SK-N-SH treated with all-trans-retinoic acid at 6 μM for 48 hours (cell line): ENCODE measurements at regions not wholly inside any gene's neighbourhood (a gene's known extent, or its start where the extent isn't known, plus 50 kb on each side); places are given as distances from the start of the nearest gene placed in this dataset.

Source experiments
- ATAC-seq: fragments of 200-7000 bp; cut with Tn5 transposase; 3 replicates; pipeline ENCODE4 v1.9.1; 2020; ENCODE audit warnings: mild to moderate bottlenecking, moderate library complexity
- ARNTL ChIP-seq: fragments of 450-650 bp; formaldehyde crosslinking; IDR thresholded peaks from 2 replicates; pipeline ENCODE4 v1.5.0; 2020; ENCODE audit warnings: low read depth, mild to moderate bottlenecking, moderate library complexity, borderline replicate concordance
- CREB5 ChIP-seq: fragments of 250-450 bp; sonication (Bioruptor Pico); IDR thresholded peaks from 2 replicates; pipeline ENCODE4 v1.5.1; 2020; ENCODE audit warnings: low read depth, mild to moderate bottlenecking, moderate library complexity
- CSDC2 ChIP-seq: fragments of 250-450 bp; sonication (Bioruptor Pico); IDR thresholded peaks from 2 replicates; pipeline ENCODE4 v1.5.0; 2020; ENCODE audit warnings: mild to moderate bottlenecking, moderate library complexity
- CSRNP3 ChIP-seq: fragments of 250-450 bp; sonication (Bioruptor Pico); IDR thresholded peaks from 2 replicates; pipeline ENCODE4 v1.5.1; 2021; ENCODE audit warnings: mild to moderate bottlenecking, moderate library complexity
- ESRRG ChIP-seq: fragments of 250-450 bp; sonication (Bioruptor Pico); IDR thresholded peaks from 2 replicates; pipeline ENCODE4 v1.6.1; 2021; ENCODE audit warnings: mild to moderate bottlenecking
- GLIS3 ChIP-seq: fragments of 250-450 bp; sonication (Bioruptor Pico); IDR thresholded peaks from 2 replicates; pipeline ENCODE4 v1.5.0; 2020; ENCODE audit warnings: mild to moderate bottlenecking, moderate library complexity
- ISL1 ChIP-seq: fragments of 250-450 bp; sonication (Bioruptor Pico); IDR thresholded peaks from 2 replicates; pipeline ENCODE4 v2.1.2; 2022; ENCODE audit warnings: mild to moderate bottlenecking, moderate library complexity
- OSR1 ChIP-seq: fragments of 250-450 bp; sonication (Bioruptor Pico); IDR thresholded peaks from 2 replicates; pipeline ENCODE4 v1.8.0; 2022; ENCODE audit warnings: moderate library complexity, mild to moderate bottlenecking, inconsistent platforms
- PATZ1 ChIP-seq: fragments of 250-450 bp; sonication (Bioruptor Pico); IDR thresholded peaks from 2 replicates; pipeline ENCODE4 v1.8.0; 2020; ENCODE audit warnings: mild to moderate bottlenecking, moderate library complexity, borderline replicate concordance
- RARB ChIP-seq: fragments of 250-450 bp; sonication (Bioruptor Pico); IDR thresholded peaks from 2 replicates; pipeline ENCODE4 v1.8.0; 2021; ENCODE audit warnings: mild to moderate bottlenecking, moderate library complexity
- SNAI2 ChIP-seq: fragments of 250-450 bp; sonication (Bioruptor Pico); IDR thresholded peaks from 2 replicates; pipeline ENCODE4 v1.5.0; 2020; ENCODE audit warnings: mild to moderate bottlenecking, moderate library complexity
- TCF4 ChIP-seq: fragments of 250-450 bp; sonication (Bioruptor Pico); IDR thresholded peaks from 2 replicates; pipeline ENCODE4 v1.8.0; 2021; ENCODE audit warnings: mild to moderate bottlenecking, moderate library complexity, borderline replicate concordance
- TOX ChIP-seq: fragments of 250-450 bp; sonication (Bioruptor Pico); IDR thresholded peaks from 2 replicates; pipeline ENCODE4 v1.8.0; 2021; ENCODE audit warnings: mild to moderate bottlenecking, moderate library complexity, borderline replicate concordance
- TSHZ2 ChIP-seq: fragments of 250-450 bp; sonication (Bioruptor Pico); IDR thresholded peaks from 2 replicates; pipeline ENCODE4 v1.5.0; 2020; ENCODE audit warnings: mild to moderate bottlenecking, moderate library complexity
- ZFP3 ChIP-seq: fragments of 250-450 bp; sonication (Bioruptor Pico); IDR thresholded peaks from 2 replicates; pipeline ENCODE4 v1.5.0; 2020; ENCODE audit warnings: mild to moderate bottlenecking, moderate library complexity
- ZFP30 ChIP-seq: fragments of 450-650 bp; formaldehyde crosslinking; IDR thresholded peaks from 2 replicates; pipeline ENCODE4 v1.5.0; 2022; ENCODE audit warnings: mild to moderate bottlenecking, moderate library complexity
- ZNF565 ChIP-seq: fragments of 450-650 bp; formaldehyde crosslinking; conservative IDR thresholded peaks from 2 replicates; pipeline ENCODE4 v1.5.0; 2020; ENCODE audit warnings: low read depth, mild to moderate bottlenecking, moderate library complexity
- ZNF70 ChIP-seq: fragments of 450-650 bp; formaldehyde crosslinking; IDR thresholded peaks from 2 replicates; pipeline ENCODE4 v1.5.0; 2020; ENCODE audit warnings: mild to moderate bottlenecking, moderate library complexity

- TF ChIP-seq GLIS3 (CRISPR knock-in tag): no peak
- no peak for TF ChIP-seq TOX
- no peak for TF ChIP-seq RARB (CRISPR knock-in tag)
- no peak for TF ChIP-seq PATZ1 (CRISPR knock-in tag)
- TF ChIP-seq CREB5: no peak
- TF ChIP-seq CSDC2 (CRISPR knock-in tag): no peak
- no peak for TF ChIP-seq CSRNP3 (CRISPR knock-in tag)
- no peak for ATAC-seq
Observed at GRCh38 chr6:53974941-53975340, 136.3 kb upstream of the MLIP start.

- TF ChIP-seq TCF4 (CRISPR knock-in tag) (no peak), ZFP30 (CRISPR knock-in tag) (no peak), ZFP3 (CRISPR knock-in tag) (no peak), CSDC2 (CRISPR knock-in tag) (no peak), PATZ1 (CRISPR knock-in tag) (no peak), ZNF565 (CRISPR knock-in tag) (no peak), ARNTL (CRISPR knock-in tag) (no peak), CSRNP3 (CRISPR knock-in tag) (no peak), TSHZ2 (CRISPR knock-in tag) (no peak)
- ATAC-seq: no peak
Observed at GRCh38 chr6:53975941-53976615, 135.2 kb upstream of the MLIP start.

- TF ChIP-seq RARB (CRISPR knock-in tag): no peak
- no peak for ATAC-seq
Observed at GRCh38 chr6:53977551-53977950, 133.7 kb upstream of the MLIP start.

- ATAC-seq: no peak
- no peak for TF ChIP-seq ARNTL (CRISPR knock-in tag)
- TF ChIP-seq ZNF70 (CRISPR knock-in tag): no peak
- no peak for TF ChIP-seq ESRRG (CRISPR knock-in tag)
- no peak for TF ChIP-seq CSDC2 (CRISPR knock-in tag)
- TF ChIP-seq OSR1: no peak
- no peak for TF ChIP-seq ISL1 (CRISPR knock-in tag)
- no peak for TF ChIP-seq SNAI2 (CRISPR knock-in tag)
- no peak for TF ChIP-seq ZFP30 (CRISPR knock-in tag)
Observed at GRCh38 chr6:53979468-53980067, 131.7 kb upstream of the MLIP start.
